ENCODE measurements at regions not wholly inside any gene's neighbourhood (a gene's known extent, or its start where the extent isn't known, plus 50 kb on each side); places are given as distances from the start of the nearest gene placed in this dataset.

DNA sequence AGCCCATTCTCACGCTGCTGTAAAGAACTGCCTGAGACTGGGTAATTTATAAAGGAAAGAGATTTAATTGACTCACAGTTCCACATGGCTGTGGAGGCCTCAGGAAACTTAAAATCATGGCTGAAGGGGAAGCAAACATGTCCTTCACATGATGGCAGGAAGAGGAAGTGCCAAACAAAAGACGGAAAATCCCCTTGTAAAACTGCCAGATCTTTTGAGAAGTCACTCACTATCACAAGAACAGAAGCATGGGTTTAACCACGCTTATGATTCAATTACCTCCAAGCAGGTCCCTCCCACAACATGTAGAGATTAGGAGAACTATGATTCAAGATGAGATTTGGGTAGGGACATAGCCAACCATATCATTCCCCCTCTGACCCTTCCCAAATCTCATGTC, 335.5 kb downstream of the IL15 start:
- WGBS, 2 donors: 71 to 80% methylated on average over 3 of the region's 3 CpGs
- no peaks in the 10 kb centered on the region for H3K4me1 ChIP-seq
- TF ChIP-seq, protein P1, sequence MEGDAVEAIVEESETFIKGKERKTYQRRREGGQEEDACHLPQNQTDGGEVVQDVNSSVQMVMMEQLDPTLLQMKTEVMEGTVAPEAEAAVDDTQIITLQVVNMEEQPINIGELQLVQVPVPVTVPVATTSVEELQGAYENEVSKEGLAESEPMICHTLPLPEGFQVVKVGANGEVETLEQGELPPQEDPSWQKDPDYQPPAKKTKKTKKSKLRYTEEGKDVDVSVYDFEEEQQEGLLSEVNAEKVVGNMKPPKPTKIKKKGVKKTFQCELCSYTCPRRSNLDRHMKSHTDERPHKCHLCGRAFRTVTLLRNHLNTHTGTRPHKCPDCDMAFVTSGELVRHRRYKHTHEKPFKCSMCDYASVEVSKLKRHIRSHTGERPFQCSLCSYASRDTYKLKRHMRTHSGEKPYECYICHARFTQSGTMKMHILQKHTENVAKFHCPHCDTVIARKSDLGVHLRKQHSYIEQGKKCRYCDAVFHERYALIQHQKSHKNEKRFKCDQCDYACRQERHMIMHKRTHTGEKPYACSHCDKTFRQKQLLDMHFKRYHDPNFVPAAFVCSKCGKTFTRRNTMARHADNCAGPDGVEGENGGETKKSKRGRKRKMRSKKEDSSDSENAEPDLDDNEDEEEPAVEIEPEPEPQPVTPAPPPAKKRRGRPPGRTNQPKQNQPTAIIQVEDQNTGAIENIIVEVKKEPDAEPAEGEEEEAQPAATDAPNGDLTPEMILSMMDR (IDR thresholded peaks at IDR 0.05): no peak
- H3K36me3 ChIP-seq (ENCODE audit: low read depth, missing control alignments): no peaks in the 10 kb centered on the region
- no peak overlapping the region for H3K27ac ChIP-seq
- H3K9me3 ChIP-seq: no peaks in the 10 kb centered on the region
- H3K27me3 ChIP-seq: no peaks in the 10 kb centered on the region
- no peak for DNase-seq
- H3K4me3 ChIP-seq: no peak overlapping the region
- intact Hi-C loops (cut with DNase I; ENCODE audit: low total_unique reads): no loop called here

GRCh38 chr4:141972950-141973349, 336.6 kb downstream of the IL15 start:
- 71 to 73% methylated on average over 1 of the region's 1 CpG for WGBS, 2 donors
- TF ChIP-seq, protein P1 (IDR thresholded peaks at IDR 0.05): no peak
- TF ChIP-seq POLR2A (IDR thresholded peaks at IDR 0.05): no peak
- Histone ChIP-seq H3K4me3 (no peak overlapping the region), H3K9me3 (no peaks in the 10 kb centered on the region), H3K36me3 (ENCODE audit: low read depth, missing control alignments) (no peaks in the 10 kb centered on the region), H3K27ac (no peak overlapping the region), H3K27me3 (no peaks in the 10 kb centered on the region), H3K4me1 (no peaks in the 10 kb centered on the region)
- intact Hi-C loops (cut with DNase I; ENCODE audit: low total_unique reads): no loop called here
- DNase-seq: no peak
